ENCODE measurements at regions not wholly inside any gene's neighbourhood (a gene's known extent, or its start where the extent isn't known, plus 50 kb on each side); places are given as distances from the start of the nearest gene placed in this dataset.

- ChIA-PET POLR2A (no interaction called here), CTCF (no interaction called here)
- no peak for DNase-seq (ENCODE audit: extremely low spot score)
- TF ChIP-seq ZNF384 (IDR thresholded peaks at IDR 0.05) = no peak
- TF ChIP-seq ARNT (IDR thresholded peaks at IDR 0.05) = no peak
- TF ChIP-seq FOXM1 (IDR thresholded peaks at IDR 0.05; ENCODE audit: borderline replicate concordance) = no peak
- no peak for TF ChIP-seq PKNOX1 (IDR thresholded peaks at IDR 0.05)
- no peak for TF ChIP-seq FOXA1 (IDR thresholded peaks at IDR 0.05)
- no peak for TF ChIP-seq ELF4 (IDR thresholded peaks at IDR 0.05)
- no peak for TF ChIP-seq SUZ12 (IDR thresholded peaks at IDR 0.05)
- TF ChIP-seq BHLHE40 (IDR thresholded peaks at IDR 0.05; ENCODE audit: borderline replicate concordance) = no peak
- no peak for TF ChIP-seq HDGF (IDR thresholded peaks at IDR 0.05; ENCODE audit: borderline replicate concordance)
- TF ChIP-seq CTBP1 (IDR thresholded peaks at IDR 0.05; ENCODE audit: borderline replicate concordance) = no peak
- TF ChIP-seq NFRKB (IDR thresholded peaks at IDR 0.05) = no peak
- no peak for TF ChIP-seq SP1 (IDR thresholded peaks at IDR 0.05)
- TF ChIP-seq L3MBTL2 (conservative IDR thresholded peaks at IDR 0.05) = no peak
- no peak for TF ChIP-seq LEF1 (IDR thresholded peaks at IDR 0.05; ENCODE audit: borderline replicate concordance)
- TF ChIP-seq TARDBP (IDR thresholded peaks at IDR 0.05) = no peak
- no peak for TF ChIP-seq FOXK2 (IDR thresholded peaks at IDR 0.05)
Measured at GRCh38 chr12:131528667-131529066, 182.2 kb upstream of the SFSWAP start.

DNA sequence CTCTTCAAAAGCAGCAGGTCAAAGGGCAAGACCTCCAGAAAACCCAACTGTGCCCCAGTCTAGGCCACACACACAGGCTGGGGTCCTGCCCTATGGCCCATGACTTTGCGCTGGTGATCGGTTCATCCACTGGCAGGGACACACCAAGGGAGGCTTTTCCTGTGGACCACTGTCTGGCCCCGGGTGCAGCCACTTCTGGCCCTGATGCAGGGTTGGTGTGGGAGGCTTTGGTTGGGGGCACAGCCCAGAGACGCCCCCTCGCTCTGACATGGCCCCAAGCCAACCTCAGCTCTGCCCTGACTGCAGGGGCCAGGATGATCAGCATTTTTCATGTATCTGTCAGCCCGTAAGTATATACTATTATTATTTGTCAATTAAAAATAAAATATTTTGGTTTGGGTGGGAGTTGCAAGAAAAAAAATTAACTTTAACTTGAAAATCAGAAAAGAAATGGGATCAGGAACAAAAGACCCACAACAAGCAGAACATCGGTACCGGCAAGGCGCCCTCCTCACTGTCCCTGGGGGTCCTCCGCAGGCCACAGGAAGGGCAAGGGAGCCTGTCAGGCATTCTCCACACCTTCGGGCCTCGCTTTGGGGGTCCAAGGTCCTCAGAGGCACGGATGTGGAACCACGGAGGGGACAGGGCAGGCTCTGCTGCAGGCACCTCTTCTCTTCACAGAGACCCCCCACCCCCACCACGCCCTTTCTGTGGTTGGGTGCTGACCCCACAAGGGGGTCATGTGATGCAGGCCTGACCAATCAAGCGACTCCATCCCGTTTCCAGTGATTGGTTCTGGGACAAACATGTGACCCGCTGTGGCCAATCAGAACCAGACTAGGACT lies 181.5 kb upstream of the SFSWAP start:
- POLR2A ChIA-PET = no interaction called here

GRCh38 chr12:131530041-131530332 lies 180.9 kb upstream of the SFSWAP start:
- TF ChIP-seq BHLHE40 (IDR thresholded peaks at IDR 0.05; ENCODE audit: borderline replicate concordance) (no peak), ELF4 (IDR thresholded peaks at IDR 0.05) (no peak), ZNF384 (IDR thresholded peaks at IDR 0.05) (no peak)
- POLR2A ChIA-PET = no interaction called here
- DNase-seq (ENCODE audit: extremely low spot score) = no peak
- CTCF ChIA-PET = no interaction called here

More for the DNA sequence above, 181.5 kb upstream of the SFSWAP start:
- TF ChIP-seq ARNT (IDR thresholded peaks at IDR 0.05) = no peak
- no peak for TF ChIP-seq SUZ12 (IDR thresholded peaks at IDR 0.05)
- TF ChIP-seq L3MBTL2 (conservative IDR thresholded peaks at IDR 0.05) = no peak
- TF ChIP-seq SP1 (IDR thresholded peaks at IDR 0.05) = no peak
- no peak for TF ChIP-seq FOXM1 (IDR thresholded peaks at IDR 0.05; ENCODE audit: borderline replicate concordance)
- DNase-seq (ENCODE audit: extremely low spot score) = no peak
- CTCF ChIA-PET = no interaction called here

- TF ChIP-seq NFRKB (IDR thresholded peaks at IDR 0.05) (no peak), LEF1 (IDR thresholded peaks at IDR 0.05; ENCODE audit: borderline replicate concordance) (no peak), PKNOX1 (IDR thresholded peaks at IDR 0.05) (no peak), ZNF384 (IDR thresholded peaks at IDR 0.05) (no peak), ARNT (IDR thresholded peaks at IDR 0.05) (no peak), SP1 (IDR thresholded peaks at IDR 0.05) (no peak), FOXM1 (IDR thresholded peaks at IDR 0.05; ENCODE audit: borderline replicate concordance) (no peak), FOXA1 (IDR thresholded peaks at IDR 0.05) (no peak), TARDBP (IDR thresholded peaks at IDR 0.05) (no peak), ELF4 (IDR thresholded peaks at IDR 0.05) (no peak), CTBP1 (IDR thresholded peaks at IDR 0.05; ENCODE audit: borderline replicate concordance) (no peak), SUZ12 (IDR thresholded peaks at IDR 0.05) (no peak), HDGF (IDR thresholded peaks at IDR 0.05; ENCODE audit: borderline replicate concordance) (no peak), BHLHE40 (IDR thresholded peaks at IDR 0.05; ENCODE audit: borderline replicate concordance) (no peak), L3MBTL2 (conservative IDR thresholded peaks at IDR 0.05) (no peak), FOXK2 (IDR thresholded peaks at IDR 0.05) (no peak)
- DNase-seq (ENCODE audit: extremely low spot score) = no peak
- ChIA-PET POLR2A (no interaction called here), CTCF (no interaction called here)
Measured at GRCh38 chr12:131530422-131530821, 180.5 kb upstream of the SFSWAP start.

DNA sequence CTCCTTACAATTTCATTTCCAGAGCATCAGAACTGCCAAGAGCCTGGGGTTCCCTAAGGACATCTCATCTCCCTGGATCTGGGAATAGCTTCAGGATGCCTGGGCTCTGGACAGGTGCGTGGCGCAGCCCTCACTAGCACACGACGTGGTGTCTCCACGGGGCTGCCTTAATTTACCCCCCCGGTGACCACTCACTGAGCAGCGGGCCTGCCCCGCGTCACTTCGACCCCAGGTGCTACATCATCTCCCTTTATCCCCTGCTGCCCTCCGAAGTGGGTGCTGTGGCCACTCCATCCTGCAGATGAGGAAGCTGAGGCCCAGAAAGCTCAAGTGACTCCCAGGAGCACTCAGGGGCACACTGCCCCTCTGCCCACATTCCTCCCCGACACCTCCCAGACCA lies 177.8 kb upstream of the SFSWAP start:
- DNase-seq (ENCODE audit: extremely low spot score) = no peak
- ChIA-PET CTCF (no interaction called here), POLR2A (no interaction called here)
- TF ChIP-seq HDGF (IDR thresholded peaks at IDR 0.05; ENCODE audit: borderline replicate concordance) (no peak), FOXA1 (IDR thresholded peaks at IDR 0.05) (no peak), FOXK2 (IDR thresholded peaks at IDR 0.05) (no peak), ELF4 (IDR thresholded peaks at IDR 0.05) (no peak), TARDBP (IDR thresholded peaks at IDR 0.05) (no peak), SP1 (IDR thresholded peaks at IDR 0.05) (no peak), NFRKB (IDR thresholded peaks at IDR 0.05) (no peak), CTBP1 (IDR thresholded peaks at IDR 0.05; ENCODE audit: borderline replicate concordance) (no peak), ARNT (IDR thresholded peaks at IDR 0.05) (no peak), L3MBTL2 (conservative IDR thresholded peaks at IDR 0.05) (no peak), PKNOX1 (IDR thresholded peaks at IDR 0.05) (no peak), FOXM1 (IDR thresholded peaks at IDR 0.05; ENCODE audit: borderline replicate concordance) (no peak), BHLHE40 (IDR thresholded peaks at IDR 0.05; ENCODE audit: borderline replicate concordance) (no peak), SUZ12 (IDR thresholded peaks at IDR 0.05) (no peak), ZNF384 (IDR thresholded peaks at IDR 0.05) (no peak), LEF1 (IDR thresholded peaks at IDR 0.05; ENCODE audit: borderline replicate concordance) (no peak)

GRCh38 chr12:131535779-131536178 lies 175.1 kb upstream of the SFSWAP start:
- ChIA-PET POLR2A (no interaction called here), CTCF (interaction anchor here (1.2 kb wide), 1 partner anchor 376 kb away, joined by 3 read pairs; no protein-coding TSS in a partner anchor)
- TF ChIP-seq SUZ12 (IDR thresholded peaks at IDR 0.05) (no peak), FOXM1 (IDR thresholded peaks at IDR 0.05; ENCODE audit: borderline replicate concordance) (no peak), HDGF (IDR thresholded peaks at IDR 0.05; ENCODE audit: borderline replicate concordance) (no peak), CTBP1 (IDR thresholded peaks at IDR 0.05; ENCODE audit: borderline replicate concordance) (no peak), BHLHE40 (IDR thresholded peaks at IDR 0.05; ENCODE audit: borderline replicate concordance) (no peak), ELF4 (IDR thresholded peaks at IDR 0.05) (no peak), LEF1 (IDR thresholded peaks at IDR 0.05; ENCODE audit: borderline replicate concordance) (no peak), FOXA1 (IDR thresholded peaks at IDR 0.05) (no peak), PKNOX1 (IDR thresholded peaks at IDR 0.05) (no peak), SP1 (IDR thresholded peaks at IDR 0.05) (no peak), ZNF384 (IDR thresholded peaks at IDR 0.05) (no peak), ARNT (IDR thresholded peaks at IDR 0.05) (no peak), NFRKB (IDR thresholded peaks at IDR 0.05) (no peak), TARDBP (IDR thresholded peaks at IDR 0.05) (no peak), L3MBTL2 (conservative IDR thresholded peaks at IDR 0.05) (no peak), FOXK2 (IDR thresholded peaks at IDR 0.05) (no peak)
- no peak for DNase-seq (ENCODE audit: extremely low spot score)
